ENCODE measurements at regions not wholly inside any gene's neighbourhood (a gene's known extent, or its start where the extent isn't known, plus 50 kb on each side); places are given as distances from the start of the nearest gene placed in this dataset.

- DNase-seq (no peak), ATAC-seq (no peak)
- H3K36me3 ChIP-seq (ENCODE audit: low read depth) = no peaks in the 10 kb centered on the region
- H3K9me3 ChIP-seq = no peaks in the 10 kb centered on the region
- intact Hi-C loops (cut with DNase I, micrococcal nuclease) = no loop called here
- no peak overlapping the region for H3K4me3 ChIP-seq
- H3K4me1 ChIP-seq (ENCODE audit: low read depth) = no peaks in the 10 kb centered on the region
- TF ChIP-seq CTCF (IDR thresholded peaks at IDR 0.05) = no peak
Observed at GRCh38 chrX:96170626-96171025, 514.0 kb upstream of the DIAPH2 start.

DNA sequence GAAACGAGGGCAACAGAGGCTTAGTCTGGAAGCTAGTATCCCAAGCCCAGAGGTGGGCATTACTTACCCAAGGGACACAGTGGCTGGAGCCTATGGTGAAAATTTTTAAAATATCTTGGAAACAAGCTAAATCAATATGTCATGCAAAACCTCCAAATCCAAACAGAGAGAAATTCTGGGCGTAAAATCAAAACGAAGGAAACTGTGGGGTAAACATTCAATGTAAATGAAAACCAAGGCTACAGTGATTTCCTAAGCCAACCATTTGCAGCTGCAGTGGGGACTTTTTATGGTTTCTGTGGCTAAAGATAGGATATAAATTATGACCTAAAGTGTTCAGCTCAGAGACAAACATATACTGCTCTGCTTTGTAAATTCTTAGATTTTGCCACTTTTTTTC, 507.7 kb upstream of the DIAPH2 start:
- H3K4me3 ChIP-seq = no peak overlapping the region
- no peaks in the 10 kb centered on the region for H3K4me1 ChIP-seq (ENCODE audit: low read depth)
- H3K9me3 ChIP-seq = no peaks in the 10 kb centered on the region
- TF ChIP-seq CTCF (IDR thresholded peaks at IDR 0.05) = no peak
- ATAC-seq (no peak), DNase-seq (no peak)
- no peaks in the 10 kb centered on the region for H3K36me3 ChIP-seq (ENCODE audit: low read depth)
- intact Hi-C loops (cut with DNase I, micrococcal nuclease) = no loop called here

DNA sequence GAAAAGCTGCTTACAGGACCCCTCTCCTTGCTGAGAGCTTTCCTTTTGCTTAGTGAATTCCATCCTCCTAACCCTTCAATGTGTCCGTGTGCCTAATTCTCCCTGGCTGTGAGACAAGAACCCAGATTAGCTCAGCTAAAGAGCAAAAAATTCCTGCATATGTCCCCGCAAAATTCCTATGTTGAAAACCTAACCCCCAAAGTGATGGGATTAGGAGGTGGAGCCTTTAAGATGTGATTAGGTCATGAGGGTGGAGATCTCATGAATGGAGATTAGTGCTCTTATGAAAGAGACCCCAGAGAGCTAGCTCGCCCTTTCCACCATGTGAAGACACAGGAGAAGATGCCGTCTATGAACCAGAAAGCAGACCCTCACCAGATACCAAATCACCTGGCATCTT, 503.0 kb upstream of the DIAPH2 start:
- no peak for TF ChIP-seq CTCF (IDR thresholded peaks at IDR 0.05)

DNA sequence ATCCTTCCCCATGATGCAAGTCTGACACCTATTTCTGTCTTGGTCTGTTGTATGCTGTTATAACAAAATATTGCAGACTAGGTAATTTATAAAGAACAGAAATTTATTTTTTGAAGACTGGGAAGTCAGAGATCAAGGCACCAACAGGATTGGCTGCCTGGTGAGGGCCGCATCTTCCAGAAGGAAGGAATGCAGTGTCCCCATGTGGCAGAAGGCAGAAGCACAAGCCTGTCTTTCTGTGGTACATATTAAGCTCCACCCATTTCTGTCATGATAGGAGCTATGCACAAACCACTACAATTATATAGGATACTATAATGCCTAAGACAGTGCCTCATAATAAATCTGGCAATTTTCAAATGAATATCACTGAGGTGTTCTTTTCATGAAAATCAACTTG, 502.3 kb upstream of the DIAPH2 start:
- ATAC-seq (peak; percentile 77), DNase-seq (peak in 2 of 3 donors; percentile 21 to 44)
- intact Hi-C loops (cut with DNase I, micrococcal nuclease) = no loop called here

More for the DNA sequence above, 503.0 kb upstream of the DIAPH2 start:
- DNase-seq (no peak), ATAC-seq (no peak)
- Histone ChIP-seq H3K36me3 (ENCODE audit: low read depth) (no peaks in the 10 kb centered on the region), H3K4me3 (no peak overlapping the region), H3K9me3 (no peaks in the 10 kb centered on the region), H3K4me1 (ENCODE audit: low read depth) (no peaks in the 10 kb centered on the region)
- intact Hi-C loops (cut with DNase I, micrococcal nuclease) = no loop called here

GRCh38 chrX:96183391-96183790, 501.3 kb upstream of the DIAPH2 start:
- Histone ChIP-seq H3K4me1 (ENCODE audit: low read depth) (no peaks in the 10 kb centered on the region), H3K9me3 (no peaks in the 10 kb centered on the region), H3K36me3 (ENCODE audit: low read depth) (no peaks in the 10 kb centered on the region), H3K4me3 (no peak overlapping the region)
- TF ChIP-seq CTCF (IDR thresholded peaks at IDR 0.05) = no peak
- ATAC-seq (no peak), DNase-seq (no peak)
- intact Hi-C loops (cut with DNase I, micrococcal nuclease) = no loop called here

More for the DNA sequence above, 502.3 kb upstream of the DIAPH2 start:
- Histone ChIP-seq H3K36me3 (ENCODE audit: low read depth) (no peaks in the 10 kb centered on the region), H3K9me3 (no peaks in the 10 kb centered on the region), H3K4me3 (no peak overlapping the region), H3K4me1 (ENCODE audit: low read depth) (no peaks in the 10 kb centered on the region)
- no peak for TF ChIP-seq CTCF (IDR thresholded peaks at IDR 0.05)

DNA sequence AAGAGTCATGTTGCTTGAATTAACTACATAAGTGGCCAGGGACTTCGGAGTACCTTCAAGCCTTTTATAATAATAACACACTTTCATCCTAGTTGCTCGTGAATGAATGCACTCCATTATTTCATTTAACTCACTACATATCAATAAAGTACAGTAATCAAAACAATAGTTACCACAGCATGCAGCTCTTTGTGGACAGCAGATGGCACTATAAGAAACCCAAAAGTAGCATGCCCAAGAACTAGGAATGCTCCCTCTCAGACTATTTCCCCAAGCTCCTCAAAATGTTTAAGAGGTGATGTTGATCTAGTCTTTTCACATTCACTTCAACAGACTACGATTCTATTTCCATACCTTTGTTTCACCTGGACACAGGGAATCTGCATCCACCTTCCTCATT, 500.8 kb upstream of the DIAPH2 start:
- no peak for ATAC-seq
- DNase-seq = no peak
- Histone ChIP-seq H3K4me1 (ENCODE audit: low read depth) (no peaks in the 10 kb centered on the region), H3K9me3 (no peaks in the 10 kb centered on the region), H3K4me3 (no peak overlapping the region), H3K36me3 (ENCODE audit: low read depth) (no peaks in the 10 kb centered on the region)
- intact Hi-C loops (cut with DNase I, micrococcal nuclease) = no loop called here
- no peak for TF ChIP-seq CTCF (IDR thresholded peaks at IDR 0.05)

All from mucosa of descending colon (tissue), 3 donors.